SK-N-SH treated with all-trans-retinoic acid at 6 μM for 48 hours (cell line): ENCODE measurements at regions not wholly inside any gene's neighbourhood (a gene's known extent, or its start where the extent isn't known, plus 50 kb on each side); places are given as distances from the start of the nearest gene placed in this dataset.

Experiments
- ATAC-seq: fragments of 200-7000 bp; cut with Tn5 transposase; 3 replicates; pipeline ENCODE4 v1.9.1; 2020; ENCODE audit warnings: mild to moderate bottlenecking, moderate library complexity
- ARNTL ChIP-seq: fragments of 450-650 bp; formaldehyde crosslinking; IDR thresholded peaks from 2 replicates; pipeline ENCODE4 v1.5.0; 2020; ENCODE audit warnings: low read depth, mild to moderate bottlenecking, moderate library complexity, borderline replicate concordance
- BACH2 ChIP-seq: fragments of 250-450 bp; sonication (Bioruptor Pico); IDR thresholded peaks from 2 replicates; pipeline ENCODE4 v1.9.0; 2021; ENCODE audit warnings: mild to moderate bottlenecking, borderline replicate concordance
- CREB5 ChIP-seq: fragments of 250-450 bp; sonication (Bioruptor Pico); IDR thresholded peaks from 2 replicates; pipeline ENCODE4 v1.5.1; 2020; ENCODE audit warnings: low read depth, mild to moderate bottlenecking, moderate library complexity
- CSDC2 ChIP-seq: fragments of 250-450 bp; sonication (Bioruptor Pico); IDR thresholded peaks from 2 replicates; pipeline ENCODE4 v1.5.0; 2020; ENCODE audit warnings: mild to moderate bottlenecking, moderate library complexity
- CSRNP3 ChIP-seq: fragments of 250-450 bp; sonication (Bioruptor Pico); IDR thresholded peaks from 2 replicates; pipeline ENCODE4 v1.5.1; 2021; ENCODE audit warnings: mild to moderate bottlenecking, moderate library complexity
- GLIS3 ChIP-seq: fragments of 250-450 bp; sonication (Bioruptor Pico); IDR thresholded peaks from 2 replicates; pipeline ENCODE4 v1.5.0; 2020; ENCODE audit warnings: mild to moderate bottlenecking, moderate library complexity
- ISL1 ChIP-seq: fragments of 250-450 bp; sonication (Bioruptor Pico); IDR thresholded peaks from 2 replicates; pipeline ENCODE4 v2.1.2; 2022; ENCODE audit warnings: mild to moderate bottlenecking, moderate library complexity
- OSR1 ChIP-seq: fragments of 250-450 bp; sonication (Bioruptor Pico); IDR thresholded peaks from 2 replicates; pipeline ENCODE4 v1.8.0; 2022; ENCODE audit warnings: moderate library complexity, mild to moderate bottlenecking, inconsistent platforms
- POU6F1 ChIP-seq: fragments of 250-450 bp; sonication (Bioruptor Pico); IDR thresholded peaks from 2 replicates; pipeline ENCODE4 v1.8.0; 2021; ENCODE audit warnings: low read depth, mild to moderate bottlenecking, moderate library complexity, borderline replicate concordance
- PPARA ChIP-seq: fragments of 250-450 bp; sonication (Bioruptor Pico); IDR thresholded peaks from 2 replicates; pipeline ENCODE4 v1.5.0; 2020; ENCODE audit warnings: mild to moderate bottlenecking, borderline replicate concordance
- RARB ChIP-seq: fragments of 250-450 bp; sonication (Bioruptor Pico); IDR thresholded peaks from 2 replicates; pipeline ENCODE4 v1.8.0; 2021; ENCODE audit warnings: mild to moderate bottlenecking, moderate library complexity
- SNAI2 ChIP-seq: fragments of 250-450 bp; sonication (Bioruptor Pico); IDR thresholded peaks from 2 replicates; pipeline ENCODE4 v1.5.0; 2020; ENCODE audit warnings: mild to moderate bottlenecking, moderate library complexity
- TOX ChIP-seq: fragments of 250-450 bp; sonication (Bioruptor Pico); IDR thresholded peaks from 2 replicates; pipeline ENCODE4 v1.8.0; 2021; ENCODE audit warnings: mild to moderate bottlenecking, moderate library complexity, borderline replicate concordance
- TSHZ2 ChIP-seq: fragments of 250-450 bp; sonication (Bioruptor Pico); IDR thresholded peaks from 2 replicates; pipeline ENCODE4 v1.5.0; 2020; ENCODE audit warnings: mild to moderate bottlenecking, moderate library complexity
- ZC3H10 ChIP-seq: fragments of 250-450 bp; sonication (Bioruptor Pico); IDR thresholded peaks from 2 replicates; pipeline ENCODE4 v1.5.1; 2021; ENCODE audit warnings: mild to moderate bottlenecking, moderate library complexity
- ZFP3 ChIP-seq: fragments of 250-450 bp; sonication (Bioruptor Pico); IDR thresholded peaks from 2 replicates; pipeline ENCODE4 v1.5.0; 2020; ENCODE audit warnings: mild to moderate bottlenecking, moderate library complexity
- ZNF565 ChIP-seq: fragments of 450-650 bp; formaldehyde crosslinking; conservative IDR thresholded peaks from 2 replicates; pipeline ENCODE4 v1.5.0; 2020; ENCODE audit warnings: low read depth, mild to moderate bottlenecking, moderate library complexity
- ZNF8 ChIP-seq: fragments of 450-650 bp; formaldehyde crosslinking; IDR thresholded peaks from 2 replicates; pipeline ENCODE4 v1.5.0; 2020; ENCODE audit warnings: mild to moderate bottlenecking, moderate library complexity

- no peak for ATAC-seq
- TF ChIP-seq PPARA (CRISPR knock-in tag): no peak
- no peak for TF ChIP-seq ISL1 (CRISPR knock-in tag)
- no peak for TF ChIP-seq CSDC2 (CRISPR knock-in tag)
- TF ChIP-seq OSR1 (CRISPR knock-in tag): no peak
- TF ChIP-seq CSRNP3 (CRISPR knock-in tag): no peak
- TF ChIP-seq TSHZ2 (CRISPR knock-in tag): no peak
- TF ChIP-seq ARNTL (CRISPR knock-in tag): no peak
- no peak for TF ChIP-seq RARB
Measured at GRCh38 chr14:51333299-51333698, 93.3 kb downstream of the TMX1 start.

- peak; percentile 26; the same call in 1 of the 2 replicates for TF ChIP-seq TOX (CRISPR knock-in tag)
- no peak for TF ChIP-seq TSHZ2 (CRISPR knock-in tag)
- ATAC-seq: peak; percentile 90
Measured at GRCh38 chr14:51333901-51334521, 94.0 kb downstream of the TMX1 start.

- TF ChIP-seq RARB (no peak), GLIS3 (no peak), ZC3H10 (no peak), ISL1 (CRISPR knock-in tag) (no peak), SNAI2 (CRISPR knock-in tag) (no peak), POU6F1 (CRISPR knock-in tag) (no peak), CREB5 (no peak), BACH2 (no peak)
- no peak for ATAC-seq
Measured at GRCh38 chr14:51334566-51334965, 94.5 kb downstream of the TMX1 start.

GRCh38 chr14:51335531-51335930 is 95.5 kb downstream of the TMX1 start:
- no peak for TF ChIP-seq ZNF565 (CRISPR knock-in tag)
- TF ChIP-seq TSHZ2 (CRISPR knock-in tag): no peak
- no peak for TF ChIP-seq ISL1 (CRISPR knock-in tag)
- no peak for TF ChIP-seq ZNF8 (CRISPR knock-in tag)
- TF ChIP-seq GLIS3: no peak
- no peak for TF ChIP-seq SNAI2 (CRISPR knock-in tag)
- TF ChIP-seq ZFP3: no peak
- TF ChIP-seq CSRNP3 (CRISPR knock-in tag): no peak
- peak; percentile 31 for ATAC-seq
